ENCODE measurements at regions not wholly inside any gene's neighbourhood (a gene's known extent, or its start where the extent isn't known, plus 50 kb on each side); places are given as distances from the start of the nearest gene placed in this dataset.
A peak's percentile ranks its signal among the peaks of the same experiment; 100 is the strongest.
"Not testable (repeated sequence)": the region's sequence is repeated elsewhere in the genome, so short reads cannot be mapped to it uniquely, and the experiment has no call there.

DNA sequence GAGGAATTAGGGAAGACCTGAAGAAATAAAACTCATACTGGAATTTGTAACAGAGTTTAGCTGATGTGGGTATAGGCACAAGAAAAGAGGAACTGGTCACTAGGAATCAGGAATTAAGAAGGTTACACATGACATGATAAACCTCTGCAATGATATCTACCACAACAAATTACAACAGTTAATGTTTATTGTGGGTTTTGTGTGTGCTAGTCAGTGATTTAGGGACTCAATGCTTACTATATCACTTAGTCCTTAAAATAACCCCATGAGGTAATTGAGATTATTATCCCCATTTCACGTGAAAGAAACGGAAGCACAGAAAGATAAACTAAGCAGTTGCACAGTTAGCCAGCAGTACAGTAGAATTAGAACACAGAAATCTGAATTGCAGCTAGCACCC lies 415.8 kb upstream of the ZEB2 start:
- Mint-ChIP-seq H3K27me3 (no peaks in the 10 kb centered on the region), H3K27ac (no peak overlapping the region), H3K4me1 (no peaks in the 10 kb centered on the region), H3K4me3 (no peak overlapping the region), H3K9me3 (no peaks in the 10 kb centered on the region), H3K36me3 (no peaks in the 10 kb centered on the region)
- ATAC-seq (ENCODE audit: low read depth) (no peak), DNase-seq (ENCODE audit: low spot score in 2 of 2) (no peak)

DNA sequence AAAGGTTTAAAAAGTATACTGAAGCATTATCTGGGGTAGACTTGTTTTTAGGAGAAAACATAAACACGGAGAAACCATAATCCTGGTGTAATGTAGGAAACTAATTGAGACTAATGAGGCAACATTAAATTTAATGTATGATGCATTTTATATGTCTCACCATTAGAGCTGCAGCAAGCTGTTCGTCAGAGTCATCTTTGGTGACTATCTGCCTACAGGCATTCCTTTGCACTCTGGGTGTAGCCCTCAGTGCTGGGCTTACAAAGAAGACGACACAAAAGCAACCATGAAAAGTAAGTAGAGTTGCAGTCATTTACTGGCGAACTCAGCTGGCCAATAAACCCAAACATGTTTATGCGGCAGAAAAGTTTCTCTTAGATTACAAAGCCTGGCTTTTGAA lies 415.3 kb upstream of the ZEB2 start:
- Mint-ChIP-seq H3K36me3 (no peaks in the 10 kb centered on the region), H3K27me3 (no peaks in the 10 kb centered on the region), H3K4me1 (no peaks in the 10 kb centered on the region), H3K4me3 (no peak overlapping the region), H3K27ac (no peak overlapping the region), H3K9me3 (no peaks in the 10 kb centered on the region)
- no peak for DNase-seq (ENCODE audit: low spot score in 2 of 2)
- no peak for ATAC-seq (ENCODE audit: low read depth)

DNA sequence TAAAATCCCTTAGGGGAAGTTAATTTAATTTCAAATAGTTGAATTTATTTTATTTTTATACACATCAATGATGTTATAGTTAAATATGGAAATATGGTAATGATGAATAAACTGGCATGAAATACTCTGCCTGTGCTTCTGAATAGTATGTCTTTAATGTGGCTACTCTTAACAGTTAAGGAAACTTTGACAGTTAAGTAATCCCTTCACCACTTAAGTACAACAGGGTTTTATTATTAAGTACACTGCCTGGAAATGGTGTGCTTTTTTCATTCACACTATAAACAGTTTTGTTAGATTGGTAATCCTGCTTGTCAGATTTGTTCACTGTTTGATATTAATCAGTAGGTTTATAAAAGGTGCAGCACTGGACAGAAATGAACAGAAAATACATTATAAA lies 412.0 kb upstream of the ZEB2 start:
- H3K36me3 Mint-ChIP-seq: peaks cover 3% of the 10 kb centered on the region
- no peak for ATAC-seq (ENCODE audit: low read depth)

DNA sequence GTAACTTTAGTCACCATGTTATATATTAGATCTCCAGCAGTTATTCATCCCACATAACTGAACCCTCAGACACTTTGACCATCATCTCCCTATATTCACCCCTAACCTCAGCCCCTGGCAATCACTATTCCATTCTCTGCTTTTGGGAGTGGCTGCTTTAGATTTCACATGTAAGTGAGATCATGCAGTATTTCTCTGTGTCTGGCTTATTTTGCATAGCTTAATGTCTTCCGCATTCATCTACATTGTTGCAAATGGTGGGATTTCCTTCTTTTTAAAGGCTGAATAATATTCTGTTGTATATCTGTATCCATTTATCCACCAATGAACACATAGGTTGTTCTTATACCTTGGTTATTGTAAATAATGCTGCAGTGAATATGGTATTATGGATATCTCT lies 411.6 kb upstream of the ZEB2 start:
- no peak for DNase-seq (ENCODE audit: low spot score in 2 of 2)
- no peaks in the 10 kb centered on the region for H3K27me3 Mint-ChIP-seq
- H3K4me1 Mint-ChIP-seq: no peaks in the 10 kb centered on the region
- no peak for ATAC-seq (ENCODE audit: low read depth)
- H3K36me3 Mint-ChIP-seq: peaks cover 3% of the 10 kb centered on the region
- no peak overlapping the region for H3K27ac Mint-ChIP-seq
- no peak overlapping the region for H3K4me3 Mint-ChIP-seq
- peaks cover 9% of the 10 kb centered on the region for H3K9me3 Mint-ChIP-seq

More for the DNA sequence above, 412.0 kb upstream of the ZEB2 start:
- Mint-ChIP-seq H3K4me3 (no peak overlapping the region), H3K27ac (no peak overlapping the region), H3K4me1 (no peaks in the 10 kb centered on the region), H3K9me3 (peaks cover 9% of the 10 kb centered on the region), H3K27me3 (no peaks in the 10 kb centered on the region)
- no peak for DNase-seq (ENCODE audit: low spot score in 2 of 2)

DNA sequence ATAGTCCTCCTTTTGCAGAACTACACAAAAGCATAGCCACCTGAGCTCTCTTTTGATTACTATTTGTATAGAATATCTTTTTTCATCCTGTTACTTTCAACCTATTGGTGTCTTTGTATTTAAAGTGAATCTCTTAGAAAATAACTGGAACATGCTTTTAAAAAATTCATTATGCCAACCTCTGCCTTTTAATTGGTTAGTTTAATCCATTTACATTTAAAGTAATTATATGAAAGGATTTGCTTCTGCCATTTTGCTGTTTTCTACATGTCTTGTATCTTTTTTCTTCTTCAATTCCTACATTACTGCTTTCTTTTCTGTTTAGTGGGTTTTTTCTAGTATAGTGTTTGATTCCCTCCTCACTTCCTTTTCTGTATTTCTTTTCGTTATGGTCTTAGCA lies 407.5 kb upstream of the ZEB2 start:
- Mint-ChIP-seq H3K4me1 (peaks cover 5% of the 10 kb centered on the region), H3K9me3 (peaks cover 9% of the 10 kb centered on the region), H3K27ac (no peak overlapping the region), H3K27me3 (no peaks in the 10 kb centered on the region), H3K36me3 (peaks cover 3% of the 10 kb centered on the region), H3K4me3 (no peak overlapping the region)
- no peak for ATAC-seq (ENCODE audit: low read depth)
- no peak for DNase-seq (ENCODE audit: low spot score in 2 of 2)

DNA sequence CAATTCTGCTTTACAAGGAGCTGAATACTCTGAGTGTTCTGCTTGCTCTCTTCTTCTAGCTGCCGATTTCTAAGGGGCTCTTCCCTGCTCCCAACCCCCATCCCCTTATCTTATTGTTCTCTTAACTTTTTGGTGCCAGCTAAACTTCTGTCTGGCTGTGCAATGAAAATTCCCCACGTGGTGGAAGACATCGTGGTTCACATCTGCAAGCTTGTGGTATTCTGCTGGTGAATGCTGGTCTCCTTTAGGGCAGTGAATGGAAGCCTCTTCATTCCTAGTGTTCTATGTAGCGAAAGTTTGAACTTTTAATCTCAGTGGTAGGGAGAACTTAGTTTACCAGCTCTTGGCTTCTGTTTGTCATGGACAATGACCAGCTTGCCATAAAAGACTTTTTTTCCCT lies 406.0 kb upstream of the ZEB2 start:
- peaks cover 3% of the 10 kb centered on the region for H3K36me3 Mint-ChIP-seq
- H3K4me3 Mint-ChIP-seq: no peak overlapping the region
- H3K9me3 Mint-ChIP-seq: peaks cover 9% of the 10 kb centered on the region
- H3K4me1 Mint-ChIP-seq: peaks cover 6% of the 10 kb centered on the region
- no peak for ATAC-seq (ENCODE audit: low read depth)
- no peaks in the 10 kb centered on the region for H3K27me3 Mint-ChIP-seq
- DNase-seq (ENCODE audit: low spot score in 2 of 2): no peak
- no peak overlapping the region for H3K27ac Mint-ChIP-seq

DNA sequence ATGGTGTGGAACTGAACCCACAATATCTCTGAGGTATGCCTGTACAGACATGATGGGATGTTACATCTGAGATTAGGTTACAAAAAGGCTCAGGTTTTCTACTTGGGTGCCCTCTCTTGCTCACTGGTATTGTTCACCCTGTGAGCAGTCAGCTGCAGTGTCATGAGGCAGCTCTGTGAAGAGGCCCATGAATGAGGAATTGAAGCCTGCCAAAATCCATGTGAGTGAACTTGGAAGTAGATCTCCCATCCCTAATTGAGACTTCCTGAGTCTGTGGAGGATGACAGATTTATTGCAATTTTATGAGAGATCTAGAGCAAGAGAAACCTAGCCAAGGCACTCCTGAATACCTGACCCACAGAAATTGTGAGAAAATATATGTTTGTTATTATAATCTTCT lies 404.9 kb upstream of the ZEB2 start:
- H3K4me1 Mint-ChIP-seq: peaks cover 6% of the 10 kb centered on the region
- peaks cover 1% of the 10 kb centered on the region for H3K36me3 Mint-ChIP-seq
- no peaks in the 10 kb centered on the region for H3K27me3 Mint-ChIP-seq
- H3K4me3 Mint-ChIP-seq: no peak overlapping the region
- ATAC-seq (ENCODE audit: low read depth): no peak
- H3K27ac Mint-ChIP-seq: no peak overlapping the region
- DNase-seq (ENCODE audit: low spot score in 2 of 2): no peak
- H3K9me3 Mint-ChIP-seq: peaks cover 9% of the 10 kb centered on the region

DNA sequence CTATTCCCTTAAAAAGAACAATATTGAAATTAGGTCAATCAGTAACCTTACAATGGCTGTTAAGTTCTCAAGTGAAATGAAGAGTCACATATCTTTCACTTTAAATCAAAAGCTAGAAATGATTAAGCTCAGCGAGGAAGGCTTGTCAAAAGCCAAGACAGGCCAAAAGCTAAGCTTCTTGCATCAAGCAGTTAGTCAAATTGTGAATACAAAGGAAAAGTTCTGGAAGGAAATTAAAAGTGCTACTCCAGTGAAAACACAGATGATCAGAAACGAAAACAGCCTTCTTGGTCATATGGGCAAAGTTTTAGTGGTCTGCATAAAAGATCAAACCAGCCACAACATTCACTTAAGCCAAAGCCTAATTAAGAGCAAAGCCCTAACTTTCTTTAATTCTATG lies 402.6 kb upstream of the ZEB2 start:
- Mint-ChIP-seq H3K9me3 (peaks cover 2% of the 10 kb centered on the region), H3K27ac (peak overlapping the region; percentile 6), H3K27me3 (no peaks in the 10 kb centered on the region), H3K36me3 (peaks cover 2% of the 10 kb centered on the region), H3K4me1 (peaks cover 6% of the 10 kb centered on the region), H3K4me3 (peak overlapping the region; percentile 21)
- no peak for DNase-seq (ENCODE audit: low spot score in 2 of 2)
- no peak for ATAC-seq (ENCODE audit: low read depth)

DNA sequence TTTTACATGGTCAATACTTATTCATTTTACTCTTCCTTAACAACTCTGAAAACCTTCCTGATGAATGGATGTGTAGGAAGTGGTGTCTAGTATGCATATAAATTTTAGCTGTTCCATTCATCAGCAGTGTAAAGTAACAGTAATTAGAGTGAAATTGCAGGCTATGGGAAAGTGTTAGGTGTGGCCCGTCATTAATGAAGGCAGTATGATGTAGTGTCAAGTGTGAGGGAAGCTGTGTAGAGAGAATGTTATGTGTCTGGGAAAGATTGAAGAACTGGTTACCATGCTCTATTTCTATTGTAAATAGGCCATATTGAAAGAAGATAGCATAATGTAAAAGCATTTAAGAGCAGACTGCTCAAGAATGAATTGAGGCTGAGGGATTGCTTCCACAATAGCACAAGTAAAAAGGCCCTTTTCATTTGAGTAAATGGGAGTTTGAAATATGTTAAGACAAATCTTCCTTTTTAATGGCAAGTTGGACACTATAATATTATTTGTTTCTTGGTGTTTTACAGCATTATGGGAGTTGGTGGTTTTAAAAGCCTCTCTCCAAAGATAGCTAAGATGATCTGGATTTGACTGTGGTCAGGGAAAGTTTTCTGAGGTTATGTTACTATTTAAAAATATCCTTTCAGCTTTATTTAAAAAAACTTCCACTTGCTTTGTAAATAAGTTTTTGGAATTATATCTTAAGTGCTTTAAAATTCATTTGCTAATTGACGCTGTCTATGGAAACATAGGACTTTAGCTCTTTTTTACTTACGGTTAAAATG lies 401.0 kb upstream of the ZEB2 start:
- Mint-ChIP-seq H3K27me3 (no peaks in the 10 kb centered on the region), H3K9me3 (peaks cover 2% of the 10 kb centered on the region), H3K27ac (no peak overlapping the region), H3K4me1 (peaks cover 6% of the 10 kb centered on the region), H3K4me3 (no peak overlapping the region), H3K36me3 (peaks cover 2% of the 10 kb centered on the region)
- no peak for DNase-seq (ENCODE audit: low spot score in 2 of 2)
- ATAC-seq (ENCODE audit: low read depth): no peak

DNA sequence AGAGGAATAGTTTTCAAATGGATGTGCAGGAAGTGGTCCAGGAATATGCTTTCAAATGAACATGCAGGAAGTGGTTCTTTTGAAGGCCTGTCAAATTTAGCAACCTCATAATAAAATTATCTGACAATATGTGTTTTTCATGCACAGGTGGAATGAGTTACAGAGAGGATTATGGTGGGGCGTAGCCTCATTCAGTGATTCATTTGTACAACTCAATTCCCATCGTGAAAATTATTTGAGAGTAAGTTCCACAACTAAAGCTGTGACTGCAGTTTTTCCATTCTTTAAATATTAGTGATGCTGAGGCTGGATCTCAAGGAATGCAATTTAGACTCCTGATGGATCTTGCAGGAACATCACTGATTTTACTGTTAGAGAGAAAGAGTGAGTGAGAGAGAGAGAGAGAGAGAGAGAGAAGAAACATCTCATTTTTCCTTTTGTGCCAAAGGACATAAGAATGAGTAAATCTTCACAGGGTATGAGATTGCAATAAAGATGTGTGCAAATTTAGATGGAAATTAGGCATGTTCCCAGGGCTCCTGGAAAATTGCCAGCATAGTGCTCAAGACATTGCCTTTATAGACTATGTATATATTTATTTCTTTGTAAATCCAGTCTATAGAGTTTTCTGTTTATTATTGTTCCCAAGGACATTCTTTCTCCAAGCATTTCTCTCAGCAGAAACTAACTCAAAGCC lies 394.9 kb upstream of the ZEB2 start:
- peaks cover 2% of the 10 kb centered on the region for H3K9me3 Mint-ChIP-seq
- H3K36me3 Mint-ChIP-seq: peaks cover 2% of the 10 kb centered on the region
- no peak overlapping the region for H3K27ac Mint-ChIP-seq
- no peaks in the 10 kb centered on the region for H3K27me3 Mint-ChIP-seq
- no peak overlapping the region for H3K4me3 Mint-ChIP-seq
- ATAC-seq (ENCODE audit: low read depth): no peak
- no peaks in the 10 kb centered on the region for H3K4me1 Mint-ChIP-seq
- no peak for DNase-seq (ENCODE audit: low spot score in 2 of 2)

DNA sequence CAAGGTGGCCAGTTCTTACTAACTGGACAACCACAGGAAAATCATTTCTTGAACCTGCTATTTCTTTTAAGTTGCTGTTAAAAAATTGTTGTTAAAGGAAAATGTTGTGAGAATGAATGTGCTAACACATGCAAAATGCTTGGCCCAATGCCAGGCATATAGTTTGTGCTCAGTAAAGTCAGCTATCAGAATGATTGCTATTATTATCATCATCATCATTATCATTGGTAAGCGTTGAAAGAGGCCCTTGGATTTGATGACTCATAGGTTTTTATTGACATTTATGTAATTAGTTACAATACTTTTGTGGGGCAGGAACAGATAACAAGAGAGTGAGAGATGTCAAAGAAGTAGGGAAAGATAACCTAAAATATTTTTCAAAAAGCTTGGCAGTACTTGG lies 394.2 kb upstream of the ZEB2 start:
- H3K27me3 Mint-ChIP-seq: no peaks in the 10 kb centered on the region
- DNase-seq (ENCODE audit: low spot score in 2 of 2) (no peak), ATAC-seq (ENCODE audit: low read depth) (no peak)
- no peaks in the 10 kb centered on the region for H3K36me3 Mint-ChIP-seq
- H3K27ac Mint-ChIP-seq: no peak overlapping the region
- H3K4me1 Mint-ChIP-seq: no peaks in the 10 kb centered on the region
- no peaks in the 10 kb centered on the region for H3K9me3 Mint-ChIP-seq
- no peak overlapping the region for H3K4me3 Mint-ChIP-seq

DNA sequence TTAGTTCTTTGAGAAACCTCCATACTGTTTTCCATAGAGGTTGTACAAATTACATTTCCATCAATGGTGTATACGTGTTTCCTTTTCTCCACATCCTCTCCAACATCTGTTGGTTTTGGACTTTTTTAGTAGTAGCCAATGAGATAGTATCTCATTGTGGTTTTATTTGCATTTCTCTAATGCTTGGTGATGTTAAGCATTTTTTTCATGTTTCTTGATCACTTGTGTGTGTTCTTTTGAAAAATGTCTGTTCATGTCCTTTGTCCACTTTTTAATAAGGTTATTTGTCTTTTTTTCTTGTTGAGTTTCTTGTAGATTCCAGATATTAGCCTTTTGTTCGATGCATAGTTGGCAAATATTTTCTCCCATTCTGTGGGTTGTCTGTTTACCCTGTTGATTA lies 392.3 kb upstream of the ZEB2 start:
- H3K27me3 Mint-ChIP-seq: no peaks in the 10 kb centered on the region
- no peak overlapping the region for H3K4me3 Mint-ChIP-seq
- DNase-seq (ENCODE audit: low spot score in 2 of 2) (no peak), ATAC-seq (ENCODE audit: low read depth) (no peak)
- H3K4me1 Mint-ChIP-seq: no peaks in the 10 kb centered on the region
- no peaks in the 10 kb centered on the region for H3K36me3 Mint-ChIP-seq
- H3K27ac Mint-ChIP-seq: no peak overlapping the region
- H3K9me3 Mint-ChIP-seq: no peaks in the 10 kb centered on the region

DNA sequence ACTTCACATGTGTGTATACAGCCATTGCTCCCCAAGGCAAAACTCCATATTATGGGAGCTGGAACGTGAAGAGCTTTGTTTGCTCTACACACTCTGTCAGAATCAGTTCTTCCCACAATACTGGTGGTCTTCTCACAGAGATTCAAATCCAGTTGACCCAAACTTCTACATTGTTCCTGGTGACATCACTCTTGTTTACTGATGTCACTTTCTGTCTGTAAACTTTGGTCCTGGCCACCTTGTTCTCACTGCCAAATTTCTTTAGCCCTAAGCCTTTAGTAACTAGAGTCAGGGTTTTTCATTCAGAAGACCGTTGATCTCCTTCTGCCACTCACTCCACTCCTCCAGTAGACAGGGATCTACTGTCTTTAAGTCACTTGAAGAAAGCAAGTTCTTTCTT lies 386.0 kb upstream of the ZEB2 start:
- H3K27me3 Mint-ChIP-seq: no peaks in the 10 kb centered on the region
- ATAC-seq (ENCODE audit: low read depth) (no peak), DNase-seq (ENCODE audit: low spot score in 2 of 2) (no peak)
- no peaks in the 10 kb centered on the region for H3K4me1 Mint-ChIP-seq
- no peak overlapping the region for H3K27ac Mint-ChIP-seq
- H3K36me3 Mint-ChIP-seq: peaks cover 3% of the 10 kb centered on the region
- no peak overlapping the region for H3K4me3 Mint-ChIP-seq
- peaks cover 3% of the 10 kb centered on the region for H3K9me3 Mint-ChIP-seq

DNA sequence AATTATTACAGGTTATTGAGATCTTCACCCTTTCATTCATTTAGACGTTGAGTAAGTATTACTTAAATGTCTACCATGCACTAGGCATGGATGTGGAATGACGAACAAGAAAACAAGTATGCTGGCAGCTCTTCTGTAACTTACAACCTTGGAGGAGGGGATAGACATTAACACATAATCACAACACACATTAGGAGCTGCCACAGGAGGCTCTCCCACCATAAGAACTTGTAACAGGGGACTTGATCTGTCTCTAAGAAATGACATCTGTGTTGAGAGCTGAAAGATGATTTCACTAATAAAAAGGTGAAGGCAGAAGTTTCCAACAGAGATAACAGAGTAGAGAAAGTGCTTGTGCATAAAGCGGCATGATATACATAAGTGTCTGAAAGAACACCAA lies 384.7 kb upstream of the ZEB2 start:
- no peak for DNase-seq (ENCODE audit: low spot score in 2 of 2)
- Mint-ChIP-seq H3K4me3 (no peak overlapping the region), H3K27ac (no peak overlapping the region), H3K36me3 (peaks cover 3% of the 10 kb centered on the region), H3K4me1 (no peaks in the 10 kb centered on the region), H3K9me3 (peaks cover 3% of the 10 kb centered on the region), H3K27me3 (no peaks in the 10 kb centered on the region)
- ATAC-seq (ENCODE audit: low read depth): no peak

DNA sequence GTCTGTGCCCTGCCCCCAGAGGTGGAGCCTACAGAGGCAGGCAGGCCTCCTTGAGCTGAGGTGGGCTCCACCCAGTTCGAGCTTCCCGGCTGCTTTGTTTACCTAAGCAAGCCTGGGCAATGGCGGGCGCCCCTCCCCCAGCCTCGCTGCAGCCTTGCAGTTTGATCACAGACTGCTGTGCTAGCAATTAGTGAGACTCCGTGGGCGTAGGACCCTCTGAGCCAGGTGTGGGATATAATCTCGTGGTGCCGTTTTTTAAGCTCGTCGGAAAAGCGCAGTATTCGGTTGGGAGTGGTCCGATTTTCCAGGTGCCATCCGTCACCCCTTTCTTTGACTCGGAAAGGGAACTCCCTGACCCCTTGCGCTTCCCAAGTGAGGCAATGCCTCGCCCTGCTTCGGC lies 383.1 kb upstream of the ZEB2 start:
- H3K27ac Mint-ChIP-seq; DNase-seq (ENCODE audit: low spot score in 2 of 2); H3K4me1 Mint-ChIP-seq; H3K36me3 Mint-ChIP-seq; ATAC-seq (ENCODE audit: low read depth); H3K9me3 Mint-ChIP-seq; H3K27me3 Mint-ChIP-seq; H3K4me3 Mint-ChIP-seq: not testable (repeated sequence)

Measured in memory B cell (primary cell).